HEK293 (cell line): ENCODE measurements at regions not wholly inside any gene's neighbourhood (a gene's known extent, or its start where the extent isn't known, plus 50 kb on each side); places are given as distances from the start of the nearest gene placed in this dataset.

ENCODE experiments used
- CTCF ChIA-PET: fragments of 350-600 bp; formaldehyde crosslinking; extraction: SDS; loops from one replicate; lab custom pipeline; 2021; ENCODE audit warnings: antibody characterized with exemption; lab: Yijun Ruan, JAX
- POLR2A ChIA-PET: fragments of 300-600 bp; formaldehyde crosslinking; extraction: SDS; loops from one replicate; lab custom pipeline; 2020; ENCODE audit warnings: antibody characterized with exemption, inconsistent platforms; lab: Yijun Ruan, JAX
- H3K27ac ChIP-seq: fragments of 200-500 bp; sonication (Bioruptor generic); 2 replicates; pipeline ENCODE4 v1.5.1; 2014; ENCODE audit warnings: low read depth, low read length, control low read depth, inconsistent platforms; ENCODE audit errors: extremely low read depth
- H3K36me3 ChIP-seq, 2 experiments: fragments of 200-500 bp in 1 of 2; sonication (Bioruptor generic) in 1 of 2; 1 replicate in 1 of 2; 2 replicates in 1 of 2; pipeline ENCODE4 v1.5.1; 2014 to 2017; ENCODE audit warnings: inconsistent platforms in 2 of 2, low read length in 2 of 2; ENCODE audit not compliant: control insufficient read depth in 2 of 2, insufficient read depth in 1 of 2
- H3K4me1 ChIP-seq: fragments of 200-500 bp; sonication (Bioruptor generic); 2 replicates; pipeline ENCODE4 v1.5.1; 2014; ENCODE audit warnings: mild to moderate bottlenecking, low read length, inconsistent platforms; ENCODE audit not compliant: control insufficient read depth, insufficient read depth
- H3K4me3 ChIP-seq: 2 replicates; pipeline ENCODE4 v1.5.1; 2011; ENCODE audit warnings: low read depth, mild to moderate bottlenecking, control low read depth, low read length, moderate library complexity
- H3K9me3 ChIP-seq: fragments of 200-500 bp; sonication (Bioruptor generic); 2 replicates; pipeline ENCODE4 v1.5.1; 2014; ENCODE audit warnings: low read depth, low read length, inconsistent platforms; ENCODE audit not compliant: control insufficient read depth, insufficient read depth
- GLIS1 ChIP-seq: fragments of 450-650 bp; formaldehyde crosslinking; IDR thresholded peaks from 2 replicates; pipeline ENCODE4 v1.5.1; 2016; ENCODE audit warnings: missing biosample characterization, missing genetic modification characterization
- HOXC10 ChIP-seq: sonication (generic); formaldehyde crosslinking; IDR thresholded peaks from 2 replicates; pipeline ENCODE4 v1.8.1; 2023; ENCODE audit warnings: mild to moderate bottlenecking, missing genetic modification reagents
- HOXD13 ChIP-seq: sonication (generic); formaldehyde crosslinking; IDR thresholded peaks from 2 replicates; pipeline ENCODE4 v1.8.0; 2022; ENCODE audit warnings: missing genetic modification reagents, borderline replicate concordance
- MZF1 ChIP-seq: fragments of 450-650 bp; formaldehyde crosslinking; IDR thresholded peaks from 2 replicates; pipeline ENCODE4 v1.5.1; 2017; ENCODE audit warnings: missing biosample characterization, missing genetic modification characterization, borderline replicate concordance
- ZBTB44 ChIP-seq: fragments of 450-650 bp; IDR thresholded peaks from 2 replicates; pipeline ENCODE4 v1.5.1; 2018; ENCODE audit warnings: missing biosample characterization, mild to moderate bottlenecking, missing genetic modification characterization
- ZNF175 ChIP-seq: fragments of 450-650 bp; formaldehyde crosslinking; IDR thresholded peaks from 2 replicates; pipeline ENCODE4 v1.5.1; 2016; ENCODE audit warnings: missing biosample characterization, missing genetic modification characterization
- ZNF24 ChIP-seq: fragments of 450-650 bp; formaldehyde crosslinking; IDR thresholded peaks from 2 replicates; pipeline ENCODE4 v1.5.1; 2016; ENCODE audit warnings: missing biosample characterization, missing genetic modification characterization
- ZNF274 ChIP-seq, 2 experiments: fragments of 200-500 bp in 1 of 2; fragments of 450-650 bp in 1 of 2; sonication (Bioruptor generic) in 1 of 2; formaldehyde crosslinking in 1 of 2; IDR thresholded peaks; 2 replicates each; pipeline versions ENCODE4 v1.5.1 to v1.6.1; 2014 to 2016; ENCODE audit warnings: borderline replicate concordance in 1 of 2, inconsistent platforms in 1 of 2, low read length in 1 of 2, missing biosample characterization in 1 of 2, missing genetic modification characterization in 1 of 2
- ZNF311 ChIP-seq: fragments of 450-650 bp; formaldehyde crosslinking; IDR thresholded peaks from 2 replicates; pipeline ENCODE4 v1.5.1; 2017; ENCODE audit warnings: missing biosample characterization, missing genetic modification characterization, borderline replicate concordance
- ZNF473 ChIP-seq: fragments of 450-650 bp; formaldehyde crosslinking; IDR thresholded peaks from 2 replicates; pipeline ENCODE4 v1.5.1; 2017; ENCODE audit warnings: missing biosample characterization, missing genetic modification characterization
- ZNF529 ChIP-seq: fragments of 450-650 bp; formaldehyde crosslinking; IDR thresholded peaks from 2 replicates; pipeline ENCODE4 v1.5.1; 2017; ENCODE audit warnings: missing genetic modification characterization, missing biosample characterization; ENCODE audit not compliant: insufficient replicate concordance
- ZNF658 ChIP-seq: fragments of 450-650 bp; formaldehyde crosslinking; IDR thresholded peaks from 2 replicates; pipeline ENCODE4; 2016; ENCODE audit warnings: missing biosample characterization, missing genetic modification characterization
- ZNF747 ChIP-seq: fragments of 450-650 bp; formaldehyde crosslinking; IDR thresholded peaks from 2 replicates; pipeline ENCODE4 v1.5.1; 2016; ENCODE audit warnings: missing biosample characterization, missing genetic modification characterization
- ZNF76 ChIP-seq: fragments of 450-650 bp; formaldehyde crosslinking; IDR thresholded peaks from 2 replicates; pipeline ENCODE4; 2016; ENCODE audit warnings: low read depth, missing biosample characterization, missing genetic modification characterization, borderline replicate concordance
- ZNF837 ChIP-seq: fragments of 450-650 bp; formaldehyde crosslinking; IDR thresholded peaks from 2 replicates; pipeline ENCODE4 v1.5.1; 2016; ENCODE audit warnings: missing biosample characterization, missing genetic modification characterization
- ZNF843 ChIP-seq: fragments of 450-650 bp; formaldehyde crosslinking; IDR thresholded peaks from 2 replicates; pipeline ENCODE4 v1.5.1; 2016; ENCODE audit warnings: missing biosample characterization, missing genetic modification characterization
- ZXDB ChIP-seq: fragments of 450-650 bp; formaldehyde crosslinking; IDR thresholded peaks from 2 replicates; pipeline ENCODE4 v1.5.1; 2016; ENCODE audit warnings: missing biosample characterization, missing genetic modification characterization
- TF ChIP-seq, protein P1 (sequence below): fragments of 450-650 bp; formaldehyde crosslinking; IDR thresholded peaks from 2 replicates; pipeline ENCODE4 v1.5.1; 2016; ENCODE audit warnings: missing biosample characterization, missing genetic modification characterization
- TF ChIP-seq, protein P2 (sequence below): fragments of 450-650 bp; formaldehyde crosslinking; IDR thresholded peaks from 2 replicates; pipeline ENCODE4 v1.5.1; 2016; ENCODE audit warnings: missing biosample characterization, missing genetic modification characterization
- TF ChIP-seq, protein P3 (sequence below): fragments of 450-650 bp; formaldehyde crosslinking; IDR thresholded peaks from 2 replicates; pipeline ENCODE4 v1.5.1; 2016; ENCODE audit warnings: missing biosample characterization, missing genetic modification characterization

GRCh38 chr16:86248310-86248905 is 261.9 kb upstream of the FOXF1 start:
- H3K4me1 ChIP-seq, result no peaks in the 10 kb centered on the region

DNA sequence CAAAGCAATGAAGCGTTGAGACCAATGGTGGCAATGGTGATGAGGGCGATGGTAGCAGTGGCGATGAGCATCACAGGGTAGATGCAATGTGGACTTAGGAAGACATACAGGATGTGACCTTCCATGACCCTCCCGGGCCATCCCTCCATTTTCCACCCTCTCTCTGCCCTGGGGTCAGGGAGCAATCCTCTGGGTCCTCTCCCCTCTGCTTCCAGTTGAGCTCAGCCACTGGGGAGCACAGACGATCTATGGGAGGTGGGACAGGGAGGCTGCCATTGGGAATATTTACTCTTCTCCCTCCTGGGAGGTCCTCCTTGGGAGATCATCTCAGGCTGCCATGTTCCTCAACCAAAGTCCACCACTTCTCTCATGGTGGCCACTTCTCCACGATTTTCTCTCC is 260.7 kb upstream of the FOXF1 start:
- ChIA-PET POLR2A (no interaction called here), CTCF (no interaction called here)
- Histone ChIP-seq H3K36me3 (no peaks in the 10 kb centered on the region), H3K4me3 (no peak overlapping the region), H3K9me3 (no peaks in the 10 kb centered on the region), H3K27ac (no peak overlapping the region), H3K4me1 (no peaks in the 10 kb centered on the region)
- TF ChIP-seq ZNF311 (no peak), GLIS1 (tag by site-specific recombination) (peak; percentile 39; the same call in 1 of the 2 replicates), ZNF658 (tag by site-specific recombination) (no peak), ZNF473 (no peak)

More at GRCh38 chr16:86248310-86248905, 261.9 kb upstream of the FOXF1 start:
- Histone ChIP-seq H3K27ac (no peak overlapping the region), H3K4me3 (no peak overlapping the region), H3K36me3 (no peaks in the 10 kb centered on the region), H3K9me3 (no peaks in the 10 kb centered on the region)
- TF ChIP-seq, protein P1, sequence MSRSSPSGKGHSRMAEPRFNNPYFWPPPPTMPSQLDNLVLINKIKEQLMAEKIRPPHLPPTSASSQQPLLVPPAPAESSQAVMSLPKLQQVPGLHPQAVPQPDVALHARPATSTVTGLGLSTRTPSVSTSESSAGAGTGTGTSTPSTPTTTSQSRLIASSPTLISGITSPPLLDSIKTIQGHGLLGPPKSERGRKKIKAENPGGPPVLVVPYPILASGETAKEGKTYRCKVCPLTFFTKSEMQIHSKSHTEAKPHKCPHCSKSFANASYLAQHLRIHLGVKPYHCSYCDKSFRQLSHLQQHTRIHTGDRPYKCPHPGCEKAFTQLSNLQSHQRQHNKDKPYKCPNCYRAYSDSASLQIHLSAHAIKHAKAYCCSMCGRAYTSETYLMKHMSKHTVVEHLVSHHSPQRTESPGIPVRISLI, result no peak
- TF ChIP-seq, protein P2, sequence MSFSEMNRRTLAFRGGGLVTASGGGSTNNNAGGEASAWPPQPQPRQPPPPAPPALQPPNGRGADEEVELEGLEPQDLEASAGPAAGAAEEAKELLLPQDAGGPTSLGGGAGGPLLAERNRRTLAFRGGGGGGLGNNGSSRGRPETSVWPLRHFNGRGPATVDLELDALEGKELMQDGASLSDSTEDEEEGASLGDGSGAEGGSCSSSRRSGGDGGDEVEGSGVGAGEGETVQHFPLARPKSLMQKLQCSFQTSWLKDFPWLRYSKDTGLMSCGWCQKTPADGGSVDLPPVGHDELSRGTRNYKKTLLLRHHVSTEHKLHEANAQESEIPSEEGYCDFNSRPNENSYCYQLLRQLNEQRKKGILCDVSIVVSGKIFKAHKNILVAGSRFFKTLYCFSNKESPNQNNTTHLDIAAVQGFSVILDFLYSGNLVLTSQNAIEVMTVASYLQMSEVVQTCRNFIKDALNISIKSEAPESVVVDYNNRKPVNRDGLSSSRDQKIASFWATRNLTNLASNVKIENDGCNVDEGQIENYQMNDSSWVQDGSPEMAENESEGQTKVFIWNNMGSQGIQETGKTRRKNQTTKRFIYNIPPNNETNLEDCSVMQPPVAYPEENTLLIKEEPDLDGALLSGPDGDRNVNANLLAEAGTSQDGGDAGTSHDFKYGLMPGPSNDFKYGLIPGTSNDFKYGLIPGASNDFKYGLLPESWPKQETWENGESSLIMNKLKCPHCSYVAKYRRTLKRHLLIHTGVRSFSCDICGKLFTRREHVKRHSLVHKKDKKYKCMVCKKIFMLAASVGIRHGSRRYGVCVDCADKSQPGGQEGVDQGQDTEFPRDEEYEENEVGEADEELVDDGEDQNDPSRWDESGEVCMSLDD (tag by site-specific recombination), result no peak
- TF ChIP-seq ZNF274 (IDR thresholded peaks at IDR 0.05; ENCODE audit: low read length) (no peak), ZNF274 (tag by site-specific recombination; IDR thresholded peaks at IDR 0.05; ENCODE audit: borderline replicate concordance) (no peak), HOXC10 (no peak), ZBTB44 (no peak), ZXDB (no peak)
- TF ChIP-seq, protein P3, sequence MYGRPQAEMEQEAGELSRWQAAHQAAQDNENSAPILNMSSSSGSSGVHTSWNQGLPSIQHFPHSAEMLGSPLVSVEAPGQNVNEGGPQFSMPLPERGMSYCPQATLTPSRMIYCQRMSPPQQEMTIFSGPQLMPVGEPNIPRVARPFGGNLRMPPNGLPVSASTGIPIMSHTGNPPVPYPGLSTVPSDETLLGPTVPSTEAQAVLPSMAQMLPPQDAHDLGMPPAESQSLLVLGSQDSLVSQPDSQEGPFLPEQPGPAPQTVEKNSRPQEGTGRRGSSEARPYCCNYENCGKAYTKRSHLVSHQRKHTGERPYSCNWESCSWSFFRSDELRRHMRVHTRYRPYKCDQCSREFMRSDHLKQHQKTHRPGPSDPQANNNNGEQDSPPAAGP, result no peak
- ChIA-PET POLR2A (no interaction called here), CTCF (no interaction called here)

DNA sequence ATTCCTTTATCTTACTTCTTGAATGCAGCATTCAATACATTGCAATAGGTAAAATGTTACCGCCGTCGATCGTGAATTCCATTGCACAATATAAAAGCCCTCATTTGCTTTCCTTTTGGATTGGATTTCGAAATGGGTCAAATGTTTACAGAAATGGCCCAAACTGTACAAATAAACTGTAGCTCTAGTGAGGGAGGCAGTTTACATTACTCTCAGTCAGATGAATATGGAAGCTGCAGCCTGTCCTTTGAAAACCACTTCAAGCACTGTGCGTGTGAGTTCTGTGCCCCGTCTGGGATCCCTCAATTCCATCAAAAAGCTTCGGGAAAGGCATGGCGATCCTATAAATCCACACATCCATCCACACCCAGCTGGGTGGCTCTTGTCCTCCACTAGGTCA is 258.6 kb upstream of the FOXF1 start:
- no peaks in the 10 kb centered on the region for H3K9me3 ChIP-seq
- no peaks in the 10 kb centered on the region for H3K4me1 ChIP-seq
- ChIA-PET CTCF (interaction anchor here (0.7 to 7.5 kb wide), 10 partner anchors 34 to 321 kb away, joined by 3 to 135 read pairs (median 4); no protein-coding TSS in a partner anchor), POLR2A (interaction anchor here (1.1 to 3.0 kb wide), 2 partner anchors 10 to 266 kb away, joined by 3 to 15 read pairs; no protein-coding TSS in a partner anchor)
- no peak overlapping the region for H3K4me3 ChIP-seq
- no peak for TF ChIP-seq MZF1 (tag by site-specific recombination)
- no peak for TF ChIP-seq ZNF529 (tag by site-specific recombination)
- no peak for TF ChIP-seq ZNF175 (tag by site-specific recombination)
- TF ChIP-seq ZNF843 (tag by site-specific recombination), result no peak
- TF ChIP-seq ZNF747 (tag by site-specific recombination), result no peak
- no peak for TF ChIP-seq ZNF76 (tag by site-specific recombination)
- TF ChIP-seq ZNF837 (tag by site-specific recombination), result no peak
- TF ChIP-seq HOXD13, result no peak
- TF ChIP-seq ZNF24 (tag by site-specific recombination), result no peak
- TF ChIP-seq, all 188 proteins: peak for 0
- no peaks in the 10 kb centered on the region for H3K36me3 ChIP-seq
- H3K27ac ChIP-seq, result no peak overlapping the region
